GM23248 (cell line): ENCODE measurements at regions not wholly inside any gene's neighbourhood (a gene's known extent, or its start where the extent isn't known, plus 50 kb on each side); places are given as distances from the start of the nearest gene placed in this dataset.

Source experiments
- EZH2 ChIP-seq: fragments of 200-600 bp; sonication (generic); IDR thresholded peaks from 2 replicates; pipeline ENCODE4 v1.6.1; 2018; ENCODE audit warnings: antibody characterized with exemption, mild to moderate bottlenecking; ENCODE audit not compliant: insufficient read depth, poor library complexity, severe bottlenecking
- EZH2phosphoT487 ChIP-seq: fragments of 200-600 bp; sonication (generic); IDR thresholded peaks from 2 replicates; pipeline ENCODE4 v1.6.1; 2018; ENCODE audit warnings: antibody characterized with exemption, moderate library complexity, mild to moderate bottlenecking, low read depth; ENCODE audit not compliant: insufficient read depth

- TF ChIP-seq EZH2phosphoT487 (no peak), EZH2 (no peak)
These were observed 51.9 kb upstream of the PRRC2C start for GRCh38 chr1:171433451-171433850.
